Choroid plexus epithelial cell (primary cell): ENCODE measurements at regions not wholly inside any gene's neighbourhood (a gene's known extent, or its start where the extent isn't known, plus 50 kb on each side); places are given as distances from the start of the nearest gene placed in this dataset.

ENCODE experiments used
- DNase-seq: peaks from one replicate; pipeline ENCODE4 v3.0.0-alpha.2; 2010; ENCODE audit warnings: low read depth
- H3K4me3 ChIP-seq: 2 replicates; pipeline ENCODE4 v1.5.1; 2011; ENCODE audit warnings: low read depth, mild to moderate bottlenecking, control low read depth, low read length, moderate library complexity
- TF ChIP-seq, protein P1 (sequence below): conservative IDR thresholded peaks from 2 replicates; pipeline ENCODE4 v1.5.1; 2011; ENCODE audit warnings: low read depth, mild to moderate bottlenecking, control low read depth, inconsistent platforms, low read length, moderate library complexity

DNA sequence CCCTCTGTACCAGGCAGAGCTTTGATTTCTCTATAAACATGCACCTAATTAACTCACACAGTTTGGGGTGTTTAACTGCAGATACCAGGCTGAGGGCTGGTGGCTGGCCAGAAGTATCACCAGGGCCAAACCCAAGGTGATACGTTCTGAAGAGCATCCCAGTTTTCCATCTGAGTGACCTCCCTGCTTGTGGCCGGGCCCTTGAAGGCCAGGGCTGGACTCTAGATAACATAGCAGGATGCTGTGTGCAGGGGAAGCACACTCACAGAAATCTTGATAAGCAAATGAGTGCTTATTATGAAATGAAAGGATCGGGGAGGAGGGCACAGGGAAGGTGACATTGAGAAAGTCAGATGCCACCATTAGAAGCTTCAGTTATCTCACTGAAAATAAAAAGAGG is 582.4 kb downstream of the BRINP1 start:
- TF ChIP-seq, protein P1, sequence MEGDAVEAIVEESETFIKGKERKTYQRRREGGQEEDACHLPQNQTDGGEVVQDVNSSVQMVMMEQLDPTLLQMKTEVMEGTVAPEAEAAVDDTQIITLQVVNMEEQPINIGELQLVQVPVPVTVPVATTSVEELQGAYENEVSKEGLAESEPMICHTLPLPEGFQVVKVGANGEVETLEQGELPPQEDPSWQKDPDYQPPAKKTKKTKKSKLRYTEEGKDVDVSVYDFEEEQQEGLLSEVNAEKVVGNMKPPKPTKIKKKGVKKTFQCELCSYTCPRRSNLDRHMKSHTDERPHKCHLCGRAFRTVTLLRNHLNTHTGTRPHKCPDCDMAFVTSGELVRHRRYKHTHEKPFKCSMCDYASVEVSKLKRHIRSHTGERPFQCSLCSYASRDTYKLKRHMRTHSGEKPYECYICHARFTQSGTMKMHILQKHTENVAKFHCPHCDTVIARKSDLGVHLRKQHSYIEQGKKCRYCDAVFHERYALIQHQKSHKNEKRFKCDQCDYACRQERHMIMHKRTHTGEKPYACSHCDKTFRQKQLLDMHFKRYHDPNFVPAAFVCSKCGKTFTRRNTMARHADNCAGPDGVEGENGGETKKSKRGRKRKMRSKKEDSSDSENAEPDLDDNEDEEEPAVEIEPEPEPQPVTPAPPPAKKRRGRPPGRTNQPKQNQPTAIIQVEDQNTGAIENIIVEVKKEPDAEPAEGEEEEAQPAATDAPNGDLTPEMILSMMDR = no peak
- no peak for DNase-seq
- H3K4me3 ChIP-seq = no peak overlapping the region

DNA sequence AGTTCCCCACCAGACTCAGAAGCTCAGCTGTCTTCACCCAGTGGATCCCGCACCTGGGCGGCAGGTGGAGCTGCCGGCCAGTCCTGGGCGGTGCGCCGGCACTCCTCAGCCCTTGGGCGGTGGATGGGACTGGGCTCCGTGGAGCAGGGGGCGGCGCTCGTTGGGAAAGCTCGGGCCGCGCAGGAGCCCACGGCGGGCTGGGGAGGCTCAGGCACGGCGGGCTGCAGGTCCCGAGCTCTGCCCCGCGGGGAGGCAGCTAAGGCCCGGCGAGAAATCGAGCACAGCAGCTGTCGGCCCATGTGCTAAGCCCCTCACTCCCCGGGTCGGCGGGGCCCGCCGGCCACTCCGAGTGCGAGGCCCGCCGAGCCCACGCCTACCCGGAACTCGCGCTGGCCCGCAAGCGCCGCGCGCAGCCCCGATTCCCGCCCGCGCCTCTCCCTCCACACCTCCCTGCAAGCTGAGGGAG is 560.0 kb downstream of the BRINP1 start:
- TF ChIP-seq, protein P1 = no peak
- no peak overlapping the region for H3K4me3 ChIP-seq
- DNase-seq = no peak

DNA sequence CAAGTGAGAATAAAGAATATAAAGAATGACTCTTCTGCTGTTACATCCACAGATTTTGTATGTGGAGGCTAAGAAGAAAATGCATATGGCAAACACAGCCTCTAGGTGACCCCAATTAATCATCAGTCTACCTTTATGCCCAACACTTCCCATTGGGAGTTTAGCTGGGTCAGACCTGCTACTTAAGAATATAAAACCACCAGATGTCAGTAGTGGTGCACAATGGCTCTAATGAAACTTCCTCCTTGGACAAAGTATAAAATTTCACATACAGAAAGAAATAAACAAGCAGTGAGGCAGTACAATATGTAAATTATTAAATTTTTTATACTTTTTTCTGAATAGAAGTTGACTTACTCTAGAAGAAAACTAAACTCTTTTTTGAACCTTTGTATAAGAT is 539.9 kb downstream of the BRINP1 start:
- peak; percentile 2 for DNase-seq
- no peak overlapping the region for H3K4me3 ChIP-seq
- TF ChIP-seq, protein P1 = no peak

DNA sequence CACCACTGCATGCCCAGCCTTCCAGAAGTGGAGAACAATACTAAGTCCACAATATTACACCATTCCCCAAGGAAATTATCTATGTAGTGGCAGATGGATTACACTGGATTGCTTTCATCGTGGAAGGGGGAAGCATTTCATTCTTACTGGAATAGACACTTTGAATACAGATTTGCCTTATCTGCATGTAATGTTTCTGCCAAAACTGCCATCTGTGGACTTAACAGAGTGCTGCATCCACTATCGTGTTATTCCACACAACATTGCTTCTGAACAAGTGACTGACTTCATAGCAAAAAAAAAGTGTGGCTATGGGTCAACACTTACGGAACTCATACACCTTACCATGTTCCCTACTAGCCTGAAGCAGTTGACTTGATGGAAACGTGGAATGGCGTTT is 536.9 kb downstream of the BRINP1 start:
- TF ChIP-seq, protein P1 = no peak
- no peak overlapping the region for H3K4me3 ChIP-seq
- no peak for DNase-seq

DNA sequence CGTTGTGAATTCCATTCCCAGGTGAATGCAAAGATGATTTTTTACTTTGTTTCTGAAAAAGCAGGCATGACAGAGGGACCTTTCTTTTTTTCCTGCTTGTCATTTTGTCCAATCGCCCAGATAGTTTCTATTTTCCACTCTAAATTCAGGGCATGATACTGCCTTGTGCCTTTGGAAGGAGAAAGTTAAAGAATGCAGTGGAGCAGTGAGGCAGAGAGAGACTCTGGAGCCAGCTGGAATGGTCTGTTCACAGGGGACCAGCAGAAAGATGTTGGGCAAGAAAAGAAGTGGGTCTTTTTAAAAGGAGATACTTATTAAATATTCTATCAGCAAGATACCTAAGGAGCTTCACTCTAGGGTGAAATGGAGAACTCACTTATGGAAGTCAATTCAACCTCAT is 532.3 kb downstream of the BRINP1 start:
- no peak overlapping the region for H3K4me3 ChIP-seq
- TF ChIP-seq, protein P1 = no peak
- no peak for DNase-seq

DNA sequence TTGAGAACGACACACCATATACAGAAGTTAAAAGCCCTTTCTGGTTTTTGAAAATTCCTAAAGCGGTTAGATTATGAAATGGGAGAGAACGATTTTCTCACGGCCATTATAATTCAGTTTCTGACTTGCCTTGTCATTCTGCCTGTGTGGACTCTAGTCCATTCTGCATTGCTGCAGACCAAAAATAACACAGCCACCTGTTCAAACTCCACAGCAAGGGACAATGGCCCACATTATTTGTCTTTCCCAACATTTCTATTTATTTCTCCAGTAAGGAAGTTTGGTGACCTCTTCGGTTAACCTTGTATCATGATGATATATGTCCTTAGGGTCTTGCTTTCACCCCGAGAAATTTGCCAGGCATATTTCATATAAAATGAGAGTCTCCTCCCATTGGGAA is 497.7 kb downstream of the BRINP1 start:
- TF ChIP-seq, protein P1 = no peak
- DNase-seq = no peak
- H3K4me3 ChIP-seq = no peak overlapping the region

DNA sequence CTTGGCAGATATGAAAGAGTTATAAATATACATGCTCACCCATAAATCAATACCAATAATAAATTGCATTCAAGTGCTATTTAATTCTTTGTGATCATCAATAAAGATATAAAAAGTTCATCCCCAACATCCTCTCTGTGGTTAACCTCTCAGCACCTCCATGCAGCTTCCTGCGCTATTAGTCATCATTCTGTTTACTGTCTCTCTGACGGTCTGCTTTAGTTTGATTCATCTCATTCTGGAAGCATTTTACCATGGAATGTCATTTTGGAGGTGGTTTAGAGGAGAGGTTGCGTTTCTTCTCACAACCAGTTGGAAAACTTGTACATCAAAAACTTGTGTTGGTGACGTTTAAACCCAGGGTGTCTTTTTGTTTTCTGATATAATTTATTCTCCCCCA is 486.6 kb downstream of the BRINP1 start:
- peak; percentile 28 for DNase-seq
- TF ChIP-seq, protein P1 = no peak
- H3K4me3 ChIP-seq = no peak overlapping the region
